GM19438 (cell line): ENCODE measurements at regions not wholly inside any gene's neighbourhood (a gene's known extent, or its start where the extent isn't known, plus 50 kb on each side); places are given as distances from the start of the nearest gene placed in this dataset.

Experiments used
- ATAC-seq: cut with Tn5 transposase; IDR thresholded peaks from one replicate; pipeline ENCODE4 v1.9.1; 2021; ENCODE audit warnings: low read depth; ENCODE audit not compliant: unreplicated experiment

GRCh38 chr18:41391616-41392595 is 563.1 kb upstream of the PIK3C3 start:
- no peak for ATAC-seq

GRCh38 chr18:41390309-41390708 is 564.7 kb upstream of the PIK3C3 start:
- ATAC-seq = no peak

- no peak for ATAC-seq
These were observed 576.4 kb upstream of the PIK3C3 start for GRCh38 chr18:41378598-41378997.

- ATAC-seq = no peak
These were observed 581.4 kb upstream of the PIK3C3 start for GRCh38 chr18:41373612-41374011.

- no peak for ATAC-seq
These were observed 582.9 kb upstream of the PIK3C3 start for GRCh38 chr18:41372046-41372665.

GRCh38 chr18:41371156-41372045 is 583.6 kb upstream of the PIK3C3 start:
- no peak for ATAC-seq

GRCh38 chr18:41370740-41371139 is 584.3 kb upstream of the PIK3C3 start:
- ATAC-seq = no peak

GRCh38 chr18:41357708-41358107 is 597.3 kb upstream of the PIK3C3 start:
- no peak for ATAC-seq

GRCh38 chr18:41353777-41354528 is 601.1 kb upstream of the PIK3C3 start:
- no peak for ATAC-seq

- no peak for ATAC-seq
These were observed 603.6 kb upstream of the PIK3C3 start for GRCh38 chr18:41351430-41351829.

- ATAC-seq = no peak
These were observed 608.0 kb upstream of the PIK3C3 start for GRCh38 chr18:41347057-41347456.

- ATAC-seq = no peak
These were observed 611.2 kb upstream of the PIK3C3 start for GRCh38 chr18:41343808-41344207.

- no peak for ATAC-seq
These were observed 616.7 kb upstream of the PIK3C3 start for GRCh38 chr18:41338341-41338740.

- no peak for ATAC-seq
These were observed 623.4 kb upstream of the PIK3C3 start for GRCh38 chr18:41331661-41332060.

- ATAC-seq = no peak
These were observed 628.7 kb upstream of the PIK3C3 start for GRCh38 chr18:41326311-41326710.

- no peak for ATAC-seq
These were observed 630.1 kb upstream of the PIK3C3 start for GRCh38 chr18:41324934-41325333.

GRCh38 chr18:41324020-41324791 is 630.8 kb upstream of the PIK3C3 start:
- no peak for ATAC-seq

- ATAC-seq = no peak
These were observed 632.0 kb upstream of the PIK3C3 start for GRCh38 chr18:41323044-41323443.

GRCh38 chr18:41320100-41320499 is 634.9 kb upstream of the PIK3C3 start:
- no peak for ATAC-seq
